ENCODE measurements at regions not wholly inside any gene's neighbourhood (a gene's known extent, or its start where the extent isn't known, plus 50 kb on each side); places are given as distances from the start of the nearest gene placed in this dataset.

GRCh38 chr16:76226011-76226410 lies 51.2 kb upstream of the CNTNAP4 start:
- in situ Hi-C loops (cut with MboI; ENCODE audit: low sequenced_read_pairs) = no loop called here
- WGBS, 2 experiments (ENCODE audit: extremely low coverage in 2 of 2, insufficient read length in 1 of 2) = 86% methylated on average over 6 of the region's 14 CpGs; no CpG with 5 or more reads in 1 of the 2 experiments

More at GRCh38 chr16:76226011-76226410, 51.2 kb upstream of the CNTNAP4 start:
- H3K27me3 ChIP-seq (ENCODE audit: control insufficient read depth, insufficient read depth, low read length) = no peaks in the 10 kb centered on the region
- H4K5ac ChIP-seq (ENCODE audit: low read depth, low read length) = no peak overlapping the region
- BruUV-seq (replicated peaks) = no TSS peak
- no peak for TF ChIP-seq MXI1 (IDR thresholded peaks at IDR 0.05; ENCODE audit: borderline replicate concordance, low read depth, low read length)
- TF ChIP-seq SMC3 (IDR thresholded peaks at IDR 0.05; ENCODE audit: low read depth, low read length) = no peak
- no peak for TF ChIP-seq CHD1 (IDR thresholded peaks at IDR 0.05; ENCODE audit: low read depth, low read length)
- TF ChIP-seq RAD21 (IDR thresholded peaks at IDR 0.05; ENCODE audit: low read length) = no peak
- no peak for TF ChIP-seq RFX5 (IDR thresholded peaks at IDR 0.05; ENCODE audit: low read depth, low read length)
- TF ChIP-seq, protein P1, sequence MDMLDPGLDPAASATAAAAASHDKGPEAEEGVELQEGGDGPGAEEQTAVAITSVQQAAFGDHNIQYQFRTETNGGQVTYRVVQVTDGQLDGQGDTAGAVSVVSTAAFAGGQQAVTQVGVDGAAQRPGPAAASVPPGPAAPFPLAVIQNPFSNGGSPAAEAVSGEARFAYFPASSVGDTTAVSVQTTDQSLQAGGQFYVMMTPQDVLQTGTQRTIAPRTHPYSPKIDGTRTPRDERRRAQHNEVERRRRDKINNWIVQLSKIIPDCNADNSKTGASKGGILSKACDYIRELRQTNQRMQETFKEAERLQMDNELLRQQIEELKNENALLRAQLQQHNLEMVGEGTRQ (IDR thresholded peaks at IDR 0.05; ENCODE audit: low read depth, low read length) = no peak
- TF ChIP-seq NFE2L2 (IDR thresholded peaks at IDR 0.05; ENCODE audit: low read depth, low read length) = no peak
- TF ChIP-seq MAZ (IDR thresholded peaks at IDR 0.05; ENCODE audit: borderline replicate concordance, low read depth, low read length) = no peak
- no peak for TF ChIP-seq ELK1 (IDR thresholded peaks at IDR 0.05; ENCODE audit: borderline replicate concordance, low read depth, low read length)
- no peak for TF ChIP-seq RCOR1 (IDR thresholded peaks at IDR 0.05; ENCODE audit: insufficient replicate concordance, low read length)
- TF ChIP-seq MAFK (IDR thresholded peaks at IDR 0.05; ENCODE audit: low read depth, low read length) = no peak
- no peak for TF ChIP-seq FOS (IDR thresholded peaks at IDR 0.05; ENCODE audit: low read depth, low read length)
- no peak for TF ChIP-seq POLR2A (IDR thresholded peaks at IDR 0.05; ENCODE audit: low read depth, low read length)
- no peak for TF ChIP-seq BHLHE40 (IDR thresholded peaks at IDR 0.05; ENCODE audit: low read depth, low read length)
- TF ChIP-seq CEBPB (IDR thresholded peaks at IDR 0.05; ENCODE audit: low read depth, low read length) = no peak
- TF ChIP-seq CTCF (conservative IDR thresholded peaks at IDR 0.05; ENCODE audit: low read depth, low read length) = no peak
- H2AFZ ChIP-seq (replicated peaks; ENCODE audit: low read length, poor library complexity) = no peak overlapping the region
- no peak overlapping the region for H2AK9ac ChIP-seq (replicated peaks; ENCODE audit: low read depth, low read length, poor library complexity)
- dilution Hi-C loops (cut with HindIII; ENCODE audit: low sequenced_read_pairs, unreplicated experiment) = no loop called here
- H3K36me3 ChIP-seq (ENCODE audit: control insufficient read depth, insufficient read depth, low read length) = no peaks in the 10 kb centered on the region
- ChIA-PET POLR2A (ENCODE audit: unreplicated experiment) (no interaction called here), CTCF (no interaction called here)
- H3K27ac ChIP-seq (ENCODE audit: insufficient read depth, low read length) = no peak overlapping the region
- H3K56ac ChIP-seq (ENCODE audit: extremely low read depth, insufficient read depth, low read length) = no peak overlapping the region
- no peak for DNase-seq
- no peak overlapping the region for H3K9ac ChIP-seq (ENCODE audit: low read depth, low read length)
- H2AK5ac ChIP-seq (ENCODE audit: low read depth, low read length) = no peak overlapping the region
- no peak for ATAC-seq (ENCODE audit: low read depth)
- H4K20me1 ChIP-seq (ENCODE audit: insufficient read depth, low read length) = no peaks in the 10 kb centered on the region
- H2BK20ac ChIP-seq (ENCODE audit: low read depth, low read length) = no peak overlapping the region
- no peak overlapping the region for H3K14ac ChIP-seq (replicated peaks; ENCODE audit: low read depth, low read length)
- no peak overlapping the region for H2BK120ac ChIP-seq (ENCODE audit: low read depth, low read length)
- H3K4ac ChIP-seq (ENCODE audit: low read depth, low read length) = no peak overlapping the region
- no peaks in the 10 kb centered on the region; the same call in 1 of the 2 replicates for H3K9me3 ChIP-seq (ENCODE audit: control insufficient read depth, insufficient read depth, low read length)
- intact Hi-C loops (cut with micrococcal nuclease) = no loop called here
- no peaks in the 10 kb centered on the region for H3K4me1 ChIP-seq (ENCODE audit: control insufficient read depth, insufficient read depth, low read length)
- H3K9me1 ChIP-seq (ENCODE audit: insufficient read depth, low read length) = no peaks in the 10 kb centered on the region
- no peak overlapping the region for H3K4me3 ChIP-seq (ENCODE audit: insufficient read depth, low read depth, low read length)
- H2BK5ac ChIP-seq (ENCODE audit: low read depth, low read length, poor library complexity, severe bottlenecking) = no peak overlapping the region
- H3K23ac ChIP-seq (ENCODE audit: low read depth, low read length) = no peak overlapping the region
- H3K79me1 ChIP-seq (ENCODE audit: low read depth in 1 of 2, low read length in 2 of 2) = no peaks in the 10 kb centered on the region
- H3K18ac ChIP-seq (ENCODE audit: low read depth, low read length) = no peak overlapping the region
- no peak overlapping the region for H3K4me2 ChIP-seq (ENCODE audit: low read depth, low read length)
- no peak overlapping the region for H4K8ac ChIP-seq (ENCODE audit: low read depth in 2 of 2, low read length in 2 of 2)
- H2BK15ac ChIP-seq (ENCODE audit: low read depth, low read length) = no peak overlapping the region
- no peak overlapping the region for H4K91ac ChIP-seq (ENCODE audit: insufficient read depth, low read depth, low read length)

Data from IMR-90 (cell line).